ENCODE measurements at regions not wholly inside any gene's neighbourhood (a gene's known extent, or its start where the extent isn't known, plus 50 kb on each side); places are given as distances from the start of the nearest gene placed in this dataset.

DNA sequence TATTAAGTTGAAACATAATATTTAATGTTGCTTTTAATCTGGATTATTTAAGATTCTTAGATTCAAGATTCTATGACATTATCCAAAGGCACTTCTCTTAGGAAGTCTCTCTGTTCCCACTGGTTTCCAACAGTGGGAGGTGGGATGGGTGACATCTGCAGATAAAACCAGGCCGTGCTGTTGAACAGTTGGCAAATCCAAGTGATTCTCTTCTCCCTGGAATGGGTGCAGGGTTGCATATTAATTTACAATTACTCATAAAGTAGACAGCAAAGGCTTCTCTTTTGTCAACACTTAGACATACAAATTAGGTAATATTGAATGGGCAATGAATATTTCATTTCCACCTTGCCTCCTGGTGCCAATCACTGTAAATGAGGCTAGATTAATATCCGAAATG is 233.7 kb upstream of the IL12B start:
- TF ChIP-seq, protein P1, sequence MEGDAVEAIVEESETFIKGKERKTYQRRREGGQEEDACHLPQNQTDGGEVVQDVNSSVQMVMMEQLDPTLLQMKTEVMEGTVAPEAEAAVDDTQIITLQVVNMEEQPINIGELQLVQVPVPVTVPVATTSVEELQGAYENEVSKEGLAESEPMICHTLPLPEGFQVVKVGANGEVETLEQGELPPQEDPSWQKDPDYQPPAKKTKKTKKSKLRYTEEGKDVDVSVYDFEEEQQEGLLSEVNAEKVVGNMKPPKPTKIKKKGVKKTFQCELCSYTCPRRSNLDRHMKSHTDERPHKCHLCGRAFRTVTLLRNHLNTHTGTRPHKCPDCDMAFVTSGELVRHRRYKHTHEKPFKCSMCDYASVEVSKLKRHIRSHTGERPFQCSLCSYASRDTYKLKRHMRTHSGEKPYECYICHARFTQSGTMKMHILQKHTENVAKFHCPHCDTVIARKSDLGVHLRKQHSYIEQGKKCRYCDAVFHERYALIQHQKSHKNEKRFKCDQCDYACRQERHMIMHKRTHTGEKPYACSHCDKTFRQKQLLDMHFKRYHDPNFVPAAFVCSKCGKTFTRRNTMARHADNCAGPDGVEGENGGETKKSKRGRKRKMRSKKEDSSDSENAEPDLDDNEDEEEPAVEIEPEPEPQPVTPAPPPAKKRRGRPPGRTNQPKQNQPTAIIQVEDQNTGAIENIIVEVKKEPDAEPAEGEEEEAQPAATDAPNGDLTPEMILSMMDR (IDR thresholded peaks at IDR 0.05; ENCODE audit: poor library complexity, severe bottlenecking) = no peak
- ATAC-seq (ENCODE audit: low read depth) = no peak

DNA sequence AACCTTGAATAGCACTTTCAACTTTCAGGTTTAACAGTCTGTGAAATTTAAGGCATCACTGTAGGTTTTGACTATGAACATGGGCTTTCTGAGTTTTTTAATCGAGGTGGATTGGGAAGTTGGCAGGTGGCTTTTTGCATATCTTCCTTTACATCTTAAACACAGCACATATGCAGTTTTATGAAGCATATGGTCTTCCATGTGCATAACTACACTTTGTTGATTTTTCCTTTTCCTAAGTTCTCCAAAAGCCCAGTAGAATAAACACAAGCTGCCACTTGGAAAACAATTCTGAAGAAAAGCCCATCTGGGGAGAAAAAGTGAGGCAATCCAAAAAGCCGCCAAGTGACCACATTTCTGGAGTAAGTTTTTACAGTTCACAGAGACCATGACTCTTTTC is 236.5 kb upstream of the IL12B start:
- DNase-seq (ENCODE audit: low spot score) (no peak), ATAC-seq (ENCODE audit: low read depth) (no peak)
- no peaks in the 10 kb centered on the region for H3K4me1 ChIP-seq (ENCODE audit: insufficient read depth, poor library complexity, severe bottlenecking)
- H3K27me3 ChIP-seq (ENCODE audit: insufficient read depth, poor library complexity, severe bottlenecking) = no peaks in the 10 kb centered on the region
- TF ChIP-seq, protein P1 (IDR thresholded peaks at IDR 0.05; ENCODE audit: poor library complexity, severe bottlenecking) = no peak
- no peak overlapping the region for H3K27ac ChIP-seq (ENCODE audit: poor library complexity, severe bottlenecking)
- H3K9me3 ChIP-seq (ENCODE audit: severe bottlenecking) = no peaks in the 10 kb centered on the region
- H3K36me3 ChIP-seq (ENCODE audit: low read depth) = no peaks in the 10 kb centered on the region
- H3K4me3 ChIP-seq (ENCODE audit: severe bottlenecking) = no peak overlapping the region

More for the DNA sequence above, 233.7 kb upstream of the IL12B start:
- Histone ChIP-seq H3K9me3 (ENCODE audit: severe bottlenecking) (no peaks in the 10 kb centered on the region), H3K4me3 (ENCODE audit: severe bottlenecking) (no peak overlapping the region), H3K36me3 (ENCODE audit: low read depth) (no peaks in the 10 kb centered on the region), H3K4me1 (ENCODE audit: insufficient read depth, poor library complexity, severe bottlenecking) (no peaks in the 10 kb centered on the region), H3K27ac (ENCODE audit: poor library complexity, severe bottlenecking) (no peak overlapping the region), H3K27me3 (ENCODE audit: insufficient read depth, poor library complexity, severe bottlenecking) (no peaks in the 10 kb centered on the region)
- no peak for DNase-seq (ENCODE audit: low spot score)

DNA sequence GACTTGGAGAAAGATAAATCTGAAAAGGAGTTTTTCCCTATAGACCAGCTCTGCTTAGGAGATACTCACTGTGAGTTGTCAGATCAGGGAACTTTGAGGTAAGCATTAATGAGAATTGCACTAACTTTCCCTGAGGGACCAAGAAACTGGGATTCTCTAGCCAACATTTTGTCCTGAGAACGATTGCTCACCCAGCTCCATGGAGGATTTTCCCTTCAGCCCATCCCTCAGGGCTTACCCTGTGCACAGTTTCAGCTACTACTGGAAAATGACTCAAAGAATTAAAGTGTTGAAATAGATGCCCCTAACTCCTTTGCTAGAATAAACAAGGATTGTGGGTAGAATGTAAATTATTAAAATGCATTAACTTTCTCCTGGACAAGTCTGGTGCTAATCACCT is 237.2 kb upstream of the IL12B start:
- DNase-seq (ENCODE audit: low spot score) (no peak), ATAC-seq (ENCODE audit: low read depth) (no peak)
- Histone ChIP-seq H3K27me3 (ENCODE audit: insufficient read depth, poor library complexity, severe bottlenecking) (no peaks in the 10 kb centered on the region), H3K4me1 (ENCODE audit: insufficient read depth, poor library complexity, severe bottlenecking) (no peaks in the 10 kb centered on the region), H3K27ac (ENCODE audit: poor library complexity, severe bottlenecking) (no peak overlapping the region), H3K4me3 (ENCODE audit: severe bottlenecking) (no peak overlapping the region), H3K9me3 (ENCODE audit: severe bottlenecking) (no peaks in the 10 kb centered on the region), H3K36me3 (ENCODE audit: low read depth) (no peaks in the 10 kb centered on the region)
- TF ChIP-seq, protein P1 (IDR thresholded peaks at IDR 0.05; ENCODE audit: poor library complexity, severe bottlenecking) = no peak

DNA sequence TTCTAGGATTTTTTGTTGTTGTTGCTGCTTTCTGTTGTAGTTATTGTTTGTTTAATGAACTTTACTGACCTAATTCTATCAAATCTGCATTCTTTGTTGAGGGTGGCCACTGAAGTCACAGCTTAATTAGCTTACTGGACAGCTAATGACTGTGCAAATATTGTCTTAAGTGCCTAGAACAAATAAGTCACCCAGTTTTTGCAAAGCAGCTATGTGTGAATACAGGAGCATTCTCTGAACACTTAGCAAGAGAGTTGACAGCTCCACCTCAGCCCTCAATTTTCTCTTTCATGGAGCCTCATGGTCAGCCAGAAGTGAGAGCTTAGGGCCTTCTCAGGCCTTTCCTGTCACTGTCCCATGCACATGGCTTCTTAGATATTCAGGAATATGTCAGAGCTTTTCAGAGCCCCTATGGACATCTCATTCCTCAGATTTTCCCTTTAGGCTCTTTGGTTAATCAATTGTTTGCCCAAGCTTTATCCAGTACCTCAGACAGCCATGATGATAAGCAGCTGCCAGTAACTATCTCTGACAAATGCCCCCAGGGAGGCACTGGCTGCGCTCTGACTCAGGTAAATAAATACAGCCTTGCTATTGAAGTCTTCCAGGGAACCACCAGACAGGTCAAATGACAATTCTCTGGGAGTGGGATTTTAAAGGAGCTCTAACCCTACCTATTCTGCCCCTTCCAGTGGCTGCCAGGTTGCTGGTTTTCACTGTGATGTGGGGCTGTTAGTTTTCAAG is 241.4 kb upstream of the IL12B start:
- no peak overlapping the region for H3K4me3 ChIP-seq (ENCODE audit: severe bottlenecking)
- no peak overlapping the region for H3K27ac ChIP-seq (ENCODE audit: poor library complexity, severe bottlenecking)
- H3K4me1 ChIP-seq (ENCODE audit: insufficient read depth, poor library complexity, severe bottlenecking) = no peaks in the 10 kb centered on the region
- DNase-seq (ENCODE audit: low spot score) = no peak
- H3K9me3 ChIP-seq (ENCODE audit: severe bottlenecking) = no peaks in the 10 kb centered on the region
- TF ChIP-seq, protein P1 (IDR thresholded peaks at IDR 0.05; ENCODE audit: poor library complexity, severe bottlenecking) = no peak
- peak; percentile 81 for ATAC-seq (ENCODE audit: low read depth)
- H3K27me3 ChIP-seq (ENCODE audit: insufficient read depth, poor library complexity, severe bottlenecking) = no peaks in the 10 kb centered on the region
- H3K36me3 ChIP-seq (ENCODE audit: low read depth) = no peaks in the 10 kb centered on the region

DNA sequence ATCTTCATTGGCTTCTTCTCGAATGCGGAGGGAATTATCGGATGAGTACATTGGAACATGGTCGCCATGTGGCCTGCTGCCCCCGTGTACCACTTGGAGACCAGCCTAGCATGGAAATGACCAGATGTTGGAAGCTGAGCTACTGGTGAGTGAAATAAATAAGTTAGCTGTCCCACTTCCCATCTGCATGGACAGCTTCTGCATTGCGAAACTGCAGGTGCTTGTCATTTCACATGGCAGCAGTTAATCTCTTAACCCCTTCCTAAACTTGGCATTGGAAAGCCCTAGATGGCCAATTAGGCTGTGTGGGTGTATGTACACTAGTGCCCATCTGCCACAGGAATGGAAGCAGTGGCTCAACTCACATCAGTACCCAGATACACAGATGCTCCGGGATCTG is 246.6 kb upstream of the IL12B start:
- ATAC-seq (ENCODE audit: low read depth) = no peak
- TF ChIP-seq, protein P1 (IDR thresholded peaks at IDR 0.05; ENCODE audit: poor library complexity, severe bottlenecking) = no peak
- no peak overlapping the region for H3K4me3 ChIP-seq (ENCODE audit: severe bottlenecking)
- H3K27me3 ChIP-seq (ENCODE audit: insufficient read depth, poor library complexity, severe bottlenecking) = no peaks in the 10 kb centered on the region
- H3K4me1 ChIP-seq (ENCODE audit: insufficient read depth, poor library complexity, severe bottlenecking) = peaks cover 7% of the 10 kb centered on the region
- DNase-seq (ENCODE audit: low spot score) = no peak
- no peaks in the 10 kb centered on the region for H3K36me3 ChIP-seq (ENCODE audit: low read depth)
- no peak overlapping the region for H3K27ac ChIP-seq (ENCODE audit: poor library complexity, severe bottlenecking)
- no peaks in the 10 kb centered on the region for H3K9me3 ChIP-seq (ENCODE audit: severe bottlenecking)
